Stimulated activated CD8-positive, alpha-beta memory T cell treated with anti-CD3 and anti-CD28 coated beads, Interleukin-7, amount 100 ng/mL, for 48 hours (primary cell): ENCODE measurements at regions not wholly inside any gene's neighbourhood (a gene's known extent, or its start where the extent isn't known, plus 50 kb on each side); places are given as distances from the start of the nearest gene placed in this dataset.

Source experiments
- DNase-seq, 2 donors: peaks; one replicate each; pipeline ENCODE4 v3.0.0-alpha.2; 2020; ENCODE audit warnings: low read depth in 1 of 2; ENCODE audit errors: extremely low read depth in 1 of 2

GRCh38 chr7:3218411-3219225 is 82.4 kb upstream of the SDK1 start:
- DNase-seq = no peak

GRCh38 chr7:3229904-3230470 is 71.1 kb upstream of the SDK1 start:
- DNase-seq = no peak

- no peak for DNase-seq
These were observed 70.1 kb upstream of the SDK1 start for GRCh38 chr7:3230908-3231307.

- no peak for DNase-seq
These were observed 68.8 kb upstream of the SDK1 start for GRCh38 chr7:3232228-3232627.

- DNase-seq = no peak
These were observed 67.8 kb upstream of the SDK1 start for GRCh38 chr7:3233301-3233700.

GRCh38 chr7:3234051-3234450 is 67.0 kb upstream of the SDK1 start:
- DNase-seq = no peak

GRCh38 chr7:3234851-3235250 is 66.2 kb upstream of the SDK1 start:
- DNase-seq = no peak

GRCh38 chr7:3235322-3235721 is 65.7 kb upstream of the SDK1 start:
- DNase-seq = no peak

- no peak for DNase-seq
These were observed 64.8 kb upstream of the SDK1 start for GRCh38 chr7:3236268-3236667.

- DNase-seq = no peak
These were observed 62.4 kb upstream of the SDK1 start for GRCh38 chr7:3238525-3239210.

- DNase-seq = no peak
These were observed 61.8 kb upstream of the SDK1 start for GRCh38 chr7:3239291-3239691.

- no peak for DNase-seq
These were observed 60.1 kb upstream of the SDK1 start for GRCh38 chr7:3240826-3241430.

- no peak for DNase-seq
These were observed 59.3 kb upstream of the SDK1 start for GRCh38 chr7:3241686-3242258.

- DNase-seq = no peak
These were observed 58.6 kb upstream of the SDK1 start for GRCh38 chr7:3242398-3242972.

- DNase-seq = no peak
These were observed 57.8 kb upstream of the SDK1 start for GRCh38 chr7:3243256-3243655.

- DNase-seq = no peak
These were observed 57.4 kb upstream of the SDK1 start for GRCh38 chr7:3243680-3244079.

- DNase-seq = no peak
These were observed 56.7 kb upstream of the SDK1 start for GRCh38 chr7:3244241-3244814.

GRCh38 chr7:3245077-3245476 is 56.0 kb upstream of the SDK1 start:
- DNase-seq = no peak

GRCh38 chr7:3245721-3246120 is 55.3 kb upstream of the SDK1 start:
- DNase-seq = no peak

GRCh38 chr7:3246127-3246526 is 54.9 kb upstream of the SDK1 start:
- DNase-seq = no peak

GRCh38 chr7:3246651-3247050 is 54.4 kb upstream of the SDK1 start:
- no peak for DNase-seq
